RWPE2 (cell line): ENCODE measurements at regions not wholly inside any gene's neighbourhood (a gene's known extent, or its start where the extent isn't known, plus 50 kb on each side); places are given as distances from the start of the nearest gene placed in this dataset.
"Not testable (repeated sequence)": the region's sequence is repeated elsewhere in the genome, so short reads cannot be mapped to it uniquely, and the experiment has no call there.

Source experiments
- ATAC-seq: fragments of 200-7000 bp; cut with Tn5 transposase; 3 replicates; pipeline ENCODE4 v1.9.1; 2021; ENCODE audit warnings: low read depth
- DNase-seq: peaks from one replicate; pipeline ENCODE4 v3.0.0-alpha.2; 2020; ENCODE audit warnings: low spot score
- H3K27ac ChIP-seq: fragments of 450-650 bp; 2 replicates; pipeline ENCODE4 v1.5.1; 2017; ENCODE audit warnings: mild to moderate bottlenecking; ENCODE audit not compliant: poor library complexity, severe bottlenecking
- H3K27me3 ChIP-seq: fragments of 250-450 bp; sonication (Bioruptor Pico); 2 replicates; pipeline ENCODE4 v1.5.1; 2021; ENCODE audit warnings: mild to moderate bottlenecking, moderate library complexity; ENCODE audit not compliant: insufficient read depth, poor library complexity, severe bottlenecking
- H3K36me3 ChIP-seq: fragments of 250-450 bp; sonication (Bioruptor Pico); 2 replicates; pipeline ENCODE4 v1.5.1; 2020; ENCODE audit warnings: low read depth, mild to moderate bottlenecking, moderate library complexity
- H3K4me1 ChIP-seq: fragments of 250-450 bp; sonication (Bioruptor Pico); 2 replicates; pipeline ENCODE4 v1.5.1; 2021; ENCODE audit warnings: mild to moderate bottlenecking, moderate library complexity; ENCODE audit not compliant: insufficient read depth, poor library complexity, severe bottlenecking
- H3K4me3 ChIP-seq: fragments of 250-450 bp; sonication (Bioruptor Pico); 2 replicates; pipeline ENCODE4 v1.5.1; 2021; ENCODE audit warnings: mild to moderate bottlenecking, moderate library complexity; ENCODE audit not compliant: severe bottlenecking
- H3K9me3 ChIP-seq: fragments of 250-450 bp; sonication (Bioruptor Pico); 2 replicates; pipeline ENCODE4 v1.5.1; 2021; ENCODE audit warnings: mild to moderate bottlenecking, moderate library complexity; ENCODE audit not compliant: severe bottlenecking
- TF ChIP-seq, protein P1 (sequence below): fragments of 450-650 bp; IDR thresholded peaks from one replicate; pipeline ENCODE4 v1.5.1; 2017; ENCODE audit warnings: mild to moderate bottlenecking, moderate library complexity; ENCODE audit not compliant: poor library complexity, severe bottlenecking

DNA sequence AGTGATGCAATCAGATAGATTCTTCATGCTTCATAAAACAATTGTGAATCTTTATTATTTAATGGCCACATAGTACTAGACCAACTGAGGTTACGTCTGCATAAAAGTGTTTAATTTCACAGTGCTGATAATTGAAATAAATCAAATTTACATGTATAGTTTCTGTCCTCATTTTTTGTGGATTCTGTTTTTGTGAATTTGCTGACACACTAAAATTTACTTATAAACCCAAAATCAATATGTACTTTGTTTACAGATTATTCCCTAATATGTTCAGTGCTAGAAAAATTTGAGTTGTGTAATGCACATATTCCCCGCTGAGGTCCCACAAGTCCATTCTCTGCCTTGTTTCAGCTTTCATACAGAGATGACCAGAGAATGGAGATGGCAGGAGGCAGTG lies 759.8 kb downstream of the CENPC start:
- H3K4me3 ChIP-seq: no peak overlapping the region
- DNase-seq (no peak), ATAC-seq (no peak)
- H3K4me1 ChIP-seq: no peaks in the 10 kb centered on the region
- no peaks in the 10 kb centered on the region for H3K9me3 ChIP-seq
- H3K27ac ChIP-seq: no peak overlapping the region
- H3K36me3 ChIP-seq: no peaks in the 10 kb centered on the region
- no peaks in the 10 kb centered on the region for H3K27me3 ChIP-seq
- TF ChIP-seq, protein P1, sequence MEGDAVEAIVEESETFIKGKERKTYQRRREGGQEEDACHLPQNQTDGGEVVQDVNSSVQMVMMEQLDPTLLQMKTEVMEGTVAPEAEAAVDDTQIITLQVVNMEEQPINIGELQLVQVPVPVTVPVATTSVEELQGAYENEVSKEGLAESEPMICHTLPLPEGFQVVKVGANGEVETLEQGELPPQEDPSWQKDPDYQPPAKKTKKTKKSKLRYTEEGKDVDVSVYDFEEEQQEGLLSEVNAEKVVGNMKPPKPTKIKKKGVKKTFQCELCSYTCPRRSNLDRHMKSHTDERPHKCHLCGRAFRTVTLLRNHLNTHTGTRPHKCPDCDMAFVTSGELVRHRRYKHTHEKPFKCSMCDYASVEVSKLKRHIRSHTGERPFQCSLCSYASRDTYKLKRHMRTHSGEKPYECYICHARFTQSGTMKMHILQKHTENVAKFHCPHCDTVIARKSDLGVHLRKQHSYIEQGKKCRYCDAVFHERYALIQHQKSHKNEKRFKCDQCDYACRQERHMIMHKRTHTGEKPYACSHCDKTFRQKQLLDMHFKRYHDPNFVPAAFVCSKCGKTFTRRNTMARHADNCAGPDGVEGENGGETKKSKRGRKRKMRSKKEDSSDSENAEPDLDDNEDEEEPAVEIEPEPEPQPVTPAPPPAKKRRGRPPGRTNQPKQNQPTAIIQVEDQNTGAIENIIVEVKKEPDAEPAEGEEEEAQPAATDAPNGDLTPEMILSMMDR: no peak

DNA sequence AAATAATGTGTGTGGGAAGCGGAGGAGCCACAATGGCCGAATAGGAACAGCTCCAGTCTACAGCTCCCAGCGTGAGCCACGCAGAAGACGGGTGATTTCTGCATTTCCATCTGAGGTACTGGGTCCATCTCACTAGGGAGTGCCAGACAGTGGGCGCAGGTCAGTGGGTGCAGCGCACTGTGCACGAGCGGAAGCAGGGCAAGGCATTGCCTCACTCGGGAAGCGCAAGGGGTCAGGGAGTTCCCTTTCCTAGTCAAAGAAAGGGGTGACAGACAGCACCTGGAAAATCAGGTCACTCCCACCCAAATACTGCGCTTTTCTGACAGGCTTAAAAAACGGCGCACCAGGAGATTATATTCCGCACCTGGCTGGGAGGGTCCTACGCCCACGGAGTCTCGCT lies 762.6 kb downstream of the CENPC start:
- not testable (repeated sequence) for H3K4me3 ChIP-seq, DNase-seq, H3K9me3 ChIP-seq, H3K36me3 ChIP-seq, H3K4me1 ChIP-seq, H3K27ac ChIP-seq, H3K27me3 ChIP-seq, ATAC-seq

DNA sequence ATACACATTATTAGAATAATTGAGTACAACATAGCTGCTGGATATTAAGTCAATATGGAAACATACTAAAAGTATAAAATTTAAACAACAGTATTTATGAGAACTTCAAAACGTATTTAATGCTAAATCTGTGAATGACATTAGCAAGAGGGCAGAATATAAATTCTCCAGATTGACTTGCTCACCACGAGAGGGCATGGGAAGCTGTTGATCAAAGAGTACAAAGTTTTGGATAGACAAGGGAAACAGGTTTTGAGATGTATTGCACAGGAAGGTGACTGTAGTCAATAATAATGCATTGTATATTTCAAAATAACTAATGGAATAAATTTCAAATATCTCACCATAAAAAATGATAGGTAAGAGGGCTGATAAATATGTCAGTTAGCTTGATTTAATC lies 768.2 kb downstream of the CENPC start:
- ATAC-seq: no peak
- TF ChIP-seq, protein P1: peak; percentile 16

DNA sequence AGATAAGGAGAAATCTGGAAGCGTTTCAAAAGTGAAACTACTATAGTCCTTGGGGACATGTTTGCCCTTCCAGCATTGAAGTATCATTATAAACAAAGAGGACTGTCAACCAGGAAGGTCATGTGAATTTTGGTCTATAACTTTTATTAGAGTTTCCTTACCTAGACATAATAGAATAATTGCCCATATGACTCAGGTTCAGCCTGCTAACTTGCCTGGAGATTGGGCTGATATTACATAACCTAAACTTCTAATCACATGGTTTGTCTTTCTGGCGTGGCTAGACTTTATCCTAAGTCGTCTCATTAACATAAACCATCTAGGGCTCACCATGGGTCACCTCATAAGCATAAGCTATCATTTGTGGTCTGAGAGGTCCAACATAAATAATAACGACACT lies 775.9 kb downstream of the CENPC start:
- Histone ChIP-seq H3K27ac (no peak overlapping the region), H3K27me3 (no peaks in the 10 kb centered on the region), H3K36me3 (no peaks in the 10 kb centered on the region), H3K9me3 (no peaks in the 10 kb centered on the region), H3K4me1 (no peaks in the 10 kb centered on the region), H3K4me3 (no peak overlapping the region)
- ATAC-seq (no peak), DNase-seq (no peak)
- TF ChIP-seq, protein P1: no peak

More for the DNA sequence above, 768.2 kb downstream of the CENPC start:
- Histone ChIP-seq H3K4me1 (no peaks in the 10 kb centered on the region), H3K4me3 (no peak overlapping the region), H3K36me3 (no peaks in the 10 kb centered on the region), H3K27me3 (no peaks in the 10 kb centered on the region), H3K9me3 (no peaks in the 10 kb centered on the region), H3K27ac (no peak overlapping the region)
- DNase-seq: no peak

DNA sequence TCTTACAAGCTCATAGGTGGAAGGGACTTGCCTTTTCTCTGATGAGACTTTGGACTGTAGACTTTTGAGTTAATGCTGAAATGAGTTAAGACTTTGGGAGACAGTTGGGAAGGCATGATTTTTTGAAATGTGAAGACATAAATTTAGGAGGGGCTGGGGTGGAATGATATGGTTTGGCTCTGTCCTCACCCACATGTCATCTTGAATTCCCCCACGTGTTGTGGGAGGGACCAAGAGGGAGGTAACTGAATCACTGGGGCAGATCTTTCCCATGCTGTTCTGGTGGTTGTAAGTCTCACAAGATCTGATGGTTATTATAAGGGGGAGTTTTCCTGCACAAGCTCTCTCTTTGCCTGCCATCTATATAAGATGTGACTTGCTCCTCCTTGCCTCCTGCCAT lies 777.9 kb downstream of the CENPC start:
- H3K27me3 ChIP-seq: no peaks in the 10 kb centered on the region
- H3K27ac ChIP-seq: no peak overlapping the region
- DNase-seq (no peak), ATAC-seq (no peak)
- H3K4me3 ChIP-seq: no peak overlapping the region
- no peaks in the 10 kb centered on the region for H3K36me3 ChIP-seq
- TF ChIP-seq, protein P1: no peak
- no peaks in the 10 kb centered on the region for H3K9me3 ChIP-seq
- no peaks in the 10 kb centered on the region for H3K4me1 ChIP-seq
